ENCODE measurements at regions not wholly inside any gene's neighbourhood (a gene's known extent, or its start where the extent isn't known, plus 50 kb on each side); places are given as distances from the start of the nearest gene placed in this dataset.

GRCh38 chr4:49217492-49217891 is 231.4 kb downstream of the CWH43 start:
- TF ChIP-seq CTCF (IDR thresholded peaks at IDR 0.05), result no peak
- no peak for TF ChIP-seq POLR2A (IDR thresholded peaks at IDR 0.05)

Data from heart left ventricle (tissue), 13 donors.